GM12891 (cell line): ENCODE measurements at regions not wholly inside any gene's neighbourhood (a gene's known extent, or its start where the extent isn't known, plus 50 kb on each side); places are given as distances from the start of the nearest gene placed in this dataset.

Experiments used
- POLR2A ChIP-seq: IDR thresholded peaks from 2 replicates; pipeline ENCODE4 v1.6.1; 2011; ENCODE audit warnings: low read depth, low read length, control low read depth
- POLR2AphosphoS5 ChIP-seq: IDR thresholded peaks from 2 replicates; pipeline ENCODE4 v1.6.1; 2011; ENCODE audit warnings: low read depth, low read length, control low read depth
- SPI1 ChIP-seq: IDR thresholded peaks from 2 replicates; pipeline ENCODE4 v1.6.1; 2011; ENCODE audit warnings: low read depth, low read length, control low read depth
- TAF1 ChIP-seq: IDR thresholded peaks from 2 replicates; pipeline ENCODE4 v1.6.1; 2011; ENCODE audit warnings: low read depth, low read length, control low read depth

DNA sequence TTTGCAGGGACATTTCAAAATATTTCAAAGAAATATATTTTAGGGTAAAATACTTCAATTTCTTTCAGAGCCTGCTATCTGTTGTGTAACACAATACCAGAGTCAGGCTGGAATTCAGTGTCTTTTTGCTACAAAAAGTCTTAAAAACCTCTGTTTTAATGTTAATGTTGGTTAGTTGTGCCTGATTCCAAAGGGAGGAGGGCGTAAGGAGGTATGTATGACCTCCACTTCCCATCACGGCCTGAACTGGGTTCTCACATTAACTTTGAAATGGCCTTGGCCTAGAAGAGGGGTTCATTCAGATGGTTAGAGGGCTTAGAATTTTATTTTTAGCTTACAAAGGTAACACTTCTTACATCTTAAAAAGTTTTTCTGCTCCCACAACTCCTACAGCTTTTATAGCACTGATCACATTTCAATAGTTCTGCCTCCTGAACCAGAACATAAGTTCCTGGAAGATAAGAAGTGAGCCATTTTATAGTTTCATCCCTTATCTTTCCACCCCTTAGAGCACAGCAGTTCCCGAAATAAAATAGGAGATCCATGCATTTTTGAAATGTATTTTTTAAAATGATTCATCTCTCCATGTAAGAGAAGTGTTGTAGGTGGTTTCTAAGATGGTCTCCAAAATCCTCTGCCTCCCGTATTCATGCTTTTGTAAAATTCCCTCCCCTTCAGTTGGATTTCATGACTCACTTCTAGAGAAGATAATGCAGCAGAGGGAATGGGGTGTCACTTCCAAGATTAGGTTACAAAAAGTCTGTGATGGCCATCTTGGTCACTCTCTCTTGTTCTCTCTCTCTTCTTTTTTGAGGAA lies 543.1 kb upstream of the NECTIN3 start:
- TF ChIP-seq POLR2A (no peak), POLR2AphosphoS5 (no peak), TAF1 (no peak), SPI1 (no peak)
